GM23248 (cell line): ENCODE measurements at regions not wholly inside any gene's neighbourhood (a gene's known extent, or its start where the extent isn't known, plus 50 kb on each side); places are given as distances from the start of the nearest gene placed in this dataset.

Experiments used
- EZH2 ChIP-seq: fragments of 200-600 bp; sonication (generic); IDR thresholded peaks from 2 replicates; pipeline ENCODE4 v1.6.1; 2018; ENCODE audit warnings: antibody characterized with exemption, mild to moderate bottlenecking; ENCODE audit not compliant: insufficient read depth, poor library complexity, severe bottlenecking
- EZH2phosphoT487 ChIP-seq: fragments of 200-600 bp; sonication (generic); IDR thresholded peaks from 2 replicates; pipeline ENCODE4 v1.6.1; 2018; ENCODE audit warnings: antibody characterized with exemption, moderate library complexity, mild to moderate bottlenecking, low read depth; ENCODE audit not compliant: insufficient read depth

- no peak for TF ChIP-seq EZH2
- no peak for TF ChIP-seq EZH2phosphoT487
Observed at GRCh38 chr12:53816360-53817020, 64.7 kb upstream of the CISTR start.
